ENCODE measurements at regions not wholly inside any gene's neighbourhood (a gene's known extent, or its start where the extent isn't known, plus 50 kb on each side); places are given as distances from the start of the nearest gene placed in this dataset.
"Not testable (repeated sequence)": the region's sequence is repeated elsewhere in the genome, so short reads cannot be mapped to it uniquely, and the experiment has no call there.

GRCh38 chr15:20473465-20473864 is 68.1 kb downstream of the GOLGA6L6 start:
- ATAC-seq (ENCODE audit: low FRiP score); intact Hi-C loops (cut with DNase I); DNase-seq; H3K9me3 ChIP-seq (ENCODE audit: control insufficient read depth, low read length); H3K27ac ChIP-seq (ENCODE audit: low read depth in 1 of 2, low read length in 2 of 2); H3K36me3 ChIP-seq (ENCODE audit: control insufficient read depth in 1 of 2, insufficient read depth in 2 of 2, low read length in 1 of 2); H3K4me1 ChIP-seq (ENCODE audit: control insufficient read depth in 1 of 2, insufficient read depth in 2 of 2, low read length in 2 of 2); H3K27me3 ChIP-seq (ENCODE audit: control insufficient read depth in 1 of 2, insufficient read depth in 2 of 2, low read length in 1 of 2); H3K4me3 ChIP-seq (ENCODE audit: low read length in 2 of 2): not testable (repeated sequence)
- WGBS, 2 donors, result no CpG with 5 or more reads among the region's 2 CpGs

GRCh38 chr15:20472983-20473382 is 68.6 kb downstream of the GOLGA6L6 start:
- H3K9me3 ChIP-seq (ENCODE audit: control insufficient read depth, low read length); H3K4me3 ChIP-seq (ENCODE audit: low read length in 2 of 2); intact Hi-C loops (cut with DNase I); H3K4me1 ChIP-seq (ENCODE audit: control insufficient read depth in 1 of 2, insufficient read depth in 2 of 2, low read length in 2 of 2); H3K27ac ChIP-seq (ENCODE audit: low read depth in 1 of 2, low read length in 2 of 2); H3K27me3 ChIP-seq (ENCODE audit: control insufficient read depth in 1 of 2, insufficient read depth in 2 of 2, low read length in 1 of 2); DNase-seq; ATAC-seq (ENCODE audit: low FRiP score); H3K36me3 ChIP-seq (ENCODE audit: control insufficient read depth in 1 of 2, insufficient read depth in 2 of 2, low read length in 1 of 2): not testable (repeated sequence)
- WGBS, 2 donors, result 65 to 91% methylated on average over 3 of the region's 4 CpGs

- H3K9me3 ChIP-seq (ENCODE audit: control insufficient read depth, low read length); DNase-seq; ATAC-seq (ENCODE audit: low FRiP score); H3K27ac ChIP-seq (ENCODE audit: low read depth in 1 of 2, low read length in 2 of 2); H3K4me1 ChIP-seq (ENCODE audit: control insufficient read depth in 1 of 2, insufficient read depth in 2 of 2, low read length in 2 of 2); H3K27me3 ChIP-seq (ENCODE audit: control insufficient read depth in 1 of 2, insufficient read depth in 2 of 2, low read length in 1 of 2); H3K36me3 ChIP-seq (ENCODE audit: control insufficient read depth in 1 of 2, insufficient read depth in 2 of 2, low read length in 1 of 2); H3K4me3 ChIP-seq (ENCODE audit: low read length in 2 of 2); intact Hi-C loops (cut with DNase I): not testable (repeated sequence)
- no CpG with 5 or more reads among the region's 6 CpGs for WGBS, 2 donors
Measured at GRCh38 chr15:20470810-20471209, 70.8 kb downstream of the GOLGA6L6 start.

GRCh38 chr15:20441138-20441537 is 100.5 kb downstream of the GOLGA6L6 start:
- DNase-seq; ATAC-seq (ENCODE audit: low FRiP score); H3K9me3 ChIP-seq (ENCODE audit: control insufficient read depth, low read length); H3K27me3 ChIP-seq (ENCODE audit: control insufficient read depth in 1 of 2, insufficient read depth in 2 of 2, low read length in 1 of 2); H3K27ac ChIP-seq (ENCODE audit: low read depth in 1 of 2, low read length in 2 of 2); H3K4me3 ChIP-seq (ENCODE audit: low read length in 2 of 2); H3K36me3 ChIP-seq (ENCODE audit: control insufficient read depth in 1 of 2, insufficient read depth in 2 of 2, low read length in 1 of 2); H3K4me1 ChIP-seq (ENCODE audit: control insufficient read depth in 1 of 2, insufficient read depth in 2 of 2, low read length in 2 of 2); intact Hi-C loops (cut with DNase I): not testable (repeated sequence)
- WGBS, 2 donors, result no CpG with 5 or more reads among the region's 3 CpGs

GRCh38 chr15:20440390-20440789 is 101.2 kb downstream of the GOLGA6L6 start:
- H3K4me3 ChIP-seq (ENCODE audit: low read length in 2 of 2); H3K4me1 ChIP-seq (ENCODE audit: control insufficient read depth in 1 of 2, insufficient read depth in 2 of 2, low read length in 2 of 2); ATAC-seq (ENCODE audit: low FRiP score); H3K9me3 ChIP-seq (ENCODE audit: control insufficient read depth, low read length); H3K27me3 ChIP-seq (ENCODE audit: control insufficient read depth in 1 of 2, insufficient read depth in 2 of 2, low read length in 1 of 2); H3K27ac ChIP-seq (ENCODE audit: low read depth in 1 of 2, low read length in 2 of 2); intact Hi-C loops (cut with DNase I); DNase-seq; H3K36me3 ChIP-seq (ENCODE audit: control insufficient read depth in 1 of 2, insufficient read depth in 2 of 2, low read length in 1 of 2): not testable (repeated sequence)
- 83 to 90% methylated on average over 10 to 11 of the region's 11 CpGs for WGBS, 2 donors

GRCh38 chr15:20439111-20439510 is 102.5 kb downstream of the GOLGA6L6 start:
- H3K27me3 ChIP-seq (ENCODE audit: control insufficient read depth in 1 of 2, insufficient read depth in 2 of 2, low read length in 1 of 2); H3K4me3 ChIP-seq (ENCODE audit: low read length in 2 of 2); H3K9me3 ChIP-seq (ENCODE audit: control insufficient read depth, low read length); H3K36me3 ChIP-seq (ENCODE audit: control insufficient read depth in 1 of 2, insufficient read depth in 2 of 2, low read length in 1 of 2); ATAC-seq (ENCODE audit: low FRiP score); H3K4me1 ChIP-seq (ENCODE audit: control insufficient read depth in 1 of 2, insufficient read depth in 2 of 2, low read length in 2 of 2); DNase-seq; intact Hi-C loops (cut with DNase I); H3K27ac ChIP-seq (ENCODE audit: low read depth in 1 of 2, low read length in 2 of 2): not testable (repeated sequence)
- WGBS, 2 donors, result 82 to 84% methylated on average over 8 to 12 of the region's 15 CpGs

- H3K27me3 ChIP-seq (ENCODE audit: control insufficient read depth in 1 of 2, insufficient read depth in 2 of 2, low read length in 1 of 2); H3K36me3 ChIP-seq (ENCODE audit: control insufficient read depth in 1 of 2, insufficient read depth in 2 of 2, low read length in 1 of 2); H3K4me1 ChIP-seq (ENCODE audit: control insufficient read depth in 1 of 2, insufficient read depth in 2 of 2, low read length in 2 of 2); H3K27ac ChIP-seq (ENCODE audit: low read depth in 1 of 2, low read length in 2 of 2); intact Hi-C loops (cut with DNase I); ATAC-seq (ENCODE audit: low FRiP score); H3K9me3 ChIP-seq (ENCODE audit: control insufficient read depth, low read length); H3K4me3 ChIP-seq (ENCODE audit: low read length in 2 of 2); DNase-seq: not testable (repeated sequence)
- WGBS, 2 donors, result 86% methylated on average over 4 to 5 of the region's 8 CpGs
Measured at GRCh38 chr15:20438255-20438654, 103.3 kb downstream of the GOLGA6L6 start.

- H3K4me1 ChIP-seq (ENCODE audit: control insufficient read depth in 1 of 2, insufficient read depth in 2 of 2, low read length in 2 of 2); H3K9me3 ChIP-seq (ENCODE audit: control insufficient read depth, low read length); H3K27ac ChIP-seq (ENCODE audit: low read depth in 1 of 2, low read length in 2 of 2); H3K27me3 ChIP-seq (ENCODE audit: control insufficient read depth in 1 of 2, insufficient read depth in 2 of 2, low read length in 1 of 2); intact Hi-C loops (cut with DNase I); ATAC-seq (ENCODE audit: low FRiP score); DNase-seq; H3K36me3 ChIP-seq (ENCODE audit: control insufficient read depth in 1 of 2, insufficient read depth in 2 of 2, low read length in 1 of 2); H3K4me3 ChIP-seq (ENCODE audit: low read length in 2 of 2): not testable (repeated sequence)
- WGBS, 2 donors, result no CpG with 5 or more reads among the region's 7 CpGs
Measured at GRCh38 chr15:20433468-20433867, 108.1 kb downstream of the GOLGA6L6 start.

GRCh38 chr15:20430495-20430894 is 111.1 kb downstream of the GOLGA6L6 start:
- H3K27ac ChIP-seq (ENCODE audit: low read depth in 1 of 2, low read length in 2 of 2); H3K36me3 ChIP-seq (ENCODE audit: control insufficient read depth in 1 of 2, insufficient read depth in 2 of 2, low read length in 1 of 2); H3K4me3 ChIP-seq (ENCODE audit: low read length in 2 of 2); H3K4me1 ChIP-seq (ENCODE audit: control insufficient read depth in 1 of 2, insufficient read depth in 2 of 2, low read length in 2 of 2); H3K9me3 ChIP-seq (ENCODE audit: control insufficient read depth, low read length); intact Hi-C loops (cut with DNase I); H3K27me3 ChIP-seq (ENCODE audit: control insufficient read depth in 1 of 2, insufficient read depth in 2 of 2, low read length in 1 of 2); ATAC-seq (ENCODE audit: low FRiP score); DNase-seq: not testable (repeated sequence)
- WGBS, 2 donors, result no CpG with 5 or more reads among the region's 11 CpGs

Measured in aorta (tissue), 5 donors.